GM23338 (cell line): ENCODE measurements at regions not wholly inside any gene's neighbourhood (a gene's known extent, or its start where the extent isn't known, plus 50 kb on each side); places are given as distances from the start of the nearest gene placed in this dataset.

Source experiments
- ATAC-seq: fragments of 200-7000 bp; cut with Tn5 transposase; 3 replicates; pipeline ENCODE4 v1.9.1; 2020
- DNase-seq: peaks from one replicate; pipeline ENCODE4 v3.0.0-alpha.2; 2015; ENCODE audit warnings: low spot score
- H2AFZ ChIP-seq: fragments of 200-600 bp; sonication (generic); 2 replicates; pipeline ENCODE4 v1.8.0; 2016; ENCODE audit warnings: antibody characterized with exemption, mild to moderate bottlenecking, moderate library complexity
- H3F3A ChIP-seq: fragments of 200-600 bp; sonication (generic); replicated peaks from 2 replicates; pipeline ENCODE4 v1.8.0; 2017; ENCODE audit warnings: antibody characterized with exemption, mixed run types, low read depth
- H3K27ac ChIP-seq: fragments of 200-600 bp; sonication (generic); 2 replicates; pipeline ENCODE4 v1.6.1; 2016; ENCODE audit warnings: low read depth
- H3K27me3 ChIP-seq: fragments of 200-600 bp; sonication (generic); 2 replicates; pipeline ENCODE4 v1.8.0; 2016; ENCODE audit warnings: mild to moderate bottlenecking, mixed run types, moderate library complexity; ENCODE audit not compliant: insufficient read depth
- H3K36me3 ChIP-seq: fragments of 200-600 bp; sonication (generic); 2 replicates; pipeline ENCODE4 v1.8.0; 2016; ENCODE audit warnings: mild to moderate bottlenecking; ENCODE audit not compliant: insufficient read depth
- H3K4me1 ChIP-seq: fragments of 200-600 bp; sonication (generic); 2 replicates; pipeline ENCODE4 v1.8.0; 2016; ENCODE audit warnings: mild to moderate bottlenecking, moderate library complexity; ENCODE audit not compliant: insufficient read depth
- H3K4me2 ChIP-seq: fragments of 200-600 bp; sonication (generic); 2 replicates; pipeline ENCODE4 v1.7.1; 2017; ENCODE audit warnings: mixed run types
- H3K4me3 ChIP-seq: fragments of 200-600 bp; sonication (generic); 2 replicates; pipeline ENCODE4 v1.6.1; 2016; ENCODE audit warnings: mixed run types
- H3K79me2 ChIP-seq: fragments of 200-600 bp; sonication (generic); replicated peaks from 2 replicates; pipeline ENCODE4 v1.8.0; 2017; ENCODE audit warnings: mild to moderate bottlenecking; ENCODE audit not compliant: insufficient read depth
- H3K9me2 ChIP-seq: fragments of 200-600 bp; sonication (generic); 2 replicates; pipeline ENCODE4 v1.8.0; 2017; ENCODE audit not compliant: insufficient read depth
- H4K20me1 ChIP-seq: fragments of 200-600 bp; sonication (generic); replicated peaks from 2 replicates; pipeline ENCODE4 v1.8.0; 2017; ENCODE audit warnings: mild to moderate bottlenecking; ENCODE audit not compliant: insufficient read depth
- H3K27ac Mint-ChIP-seq: 2 replicates; pipeline ENCODE4 v1.8.0; 2020; ENCODE audit warnings: inconsistent platforms, mild to moderate bottlenecking, moderate library complexity, mixed read lengths
- H3K27me3 Mint-ChIP-seq: 3 replicates; pipeline ENCODE4 v1.8.0; 2022; ENCODE audit warnings: low read depth, mild to moderate bottlenecking, moderate library complexity, mixed read lengths, inconsistent platforms; ENCODE audit not compliant: insufficient read depth, poor library complexity
- H3K36me3 Mint-ChIP-seq: 3 replicates; pipeline ENCODE4 v1.8.0; 2021; ENCODE audit warnings: low read depth, mild to moderate bottlenecking, inconsistent platforms, moderate library complexity, mixed read lengths
- H3K4me1 Mint-ChIP-seq: 3 replicates; pipeline ENCODE4 v1.8.0; 2020; ENCODE audit warnings: mild to moderate bottlenecking, inconsistent platforms, mixed read lengths
- H3K4me3 Mint-ChIP-seq: 3 replicates; pipeline ENCODE4 v1.8.0; 2021; ENCODE audit warnings: moderate library complexity, mild to moderate bottlenecking, inconsistent platforms, mixed read lengths
- H3K9me3 Mint-ChIP-seq: 3 replicates; pipeline ENCODE4 v1.8.0; 2020; ENCODE audit warnings: moderate library complexity, mild to moderate bottlenecking, inconsistent platforms, mixed read lengths
- CREB1 ChIP-seq: fragments of 250-450 bp; sonication (Bioruptor Pico); IDR thresholded peaks from 2 replicates; pipeline ENCODE4 v1.5.0; 2020; ENCODE audit warnings: low read depth, mild to moderate bottlenecking, moderate library complexity
- EZH2 ChIP-seq: fragments of 200-600 bp; sonication (generic); IDR thresholded peaks from one replicate; pipeline ENCODE4 v1.8.0; 2017; ENCODE audit warnings: antibody characterized with exemption, mild to moderate bottlenecking, low read depth; ENCODE audit not compliant: unreplicated experiment
- EZH2phosphoT487 ChIP-seq: fragments of 200-600 bp; sonication (generic); IDR thresholded peaks from one replicate; pipeline ENCODE4 v1.8.1; 2018; ENCODE audit warnings: antibody characterized with exemption; ENCODE audit not compliant: unreplicated experiment
- JUNB ChIP-seq: IDR thresholded peaks from one replicate; pipeline ENCODE4 v1.6.1; 2016; ENCODE audit warnings: antibody characterized with exemption; ENCODE audit not compliant: unreplicated experiment
- NANOG ChIP-seq: IDR thresholded peaks from 2 replicates; pipeline ENCODE4 v1.6.1; 2016; ENCODE audit warnings: antibody characterized with exemption, borderline replicate concordance
- POLR2AphosphoS5 ChIP-seq: IDR thresholded peaks from 2 replicates; pipeline ENCODE4 v1.6.1; 2016; ENCODE audit warnings: antibody characterized with exemption, low read depth
- STAT1 ChIP-seq: IDR thresholded peaks from one replicate; pipeline ENCODE4 v1.6.1; 2016; ENCODE audit warnings: antibody characterized with exemption; ENCODE audit not compliant: unreplicated experiment
- ZNF114 ChIP-seq: fragments of 250-450 bp; sonication (Bioruptor Pico); IDR thresholded peaks from 2 replicates; pipeline ENCODE4 v1.5.0; 2020; ENCODE audit warnings: mild to moderate bottlenecking, moderate library complexity
- ZNF331 ChIP-seq: fragments of 250-450 bp; sonication (Bioruptor Pico); IDR thresholded peaks from 2 replicates; pipeline ENCODE4 v1.5.0; 2020; ENCODE audit warnings: low read depth, mild to moderate bottlenecking, moderate library complexity
- TF ChIP-seq, protein P1 (sequence below): fragments of 250-450 bp; sonication (Bioruptor Pico); IDR thresholded peaks from 2 replicates; pipeline ENCODE4 v1.5.0; 2020; ENCODE audit warnings: mild to moderate bottlenecking, moderate library complexity
- TF ChIP-seq, protein P2 (sequence below), 2 experiments: fragments of 200-600 bp in 1 of 2; sonication (generic) in 1 of 2; conservative IDR thresholded peaks; 2 replicates each; pipeline versions ENCODE4 v1.5.1 to v1.6.1; 2016 to 2017; ENCODE audit warnings: antibody characterized with exemption in 2 of 2, low read depth in 2 of 2, mild to moderate bottlenecking in 2 of 2, moderate library complexity in 1 of 2
- TF ChIP-seq, protein P3 (sequence below): IDR thresholded peaks from one replicate; pipeline ENCODE4 v1.6.1; 2018; ENCODE audit warnings: antibody characterized with exemption; ENCODE audit not compliant: unreplicated experiment
- TF ChIP-seq, protein P4 (sequence below): IDR thresholded peaks from 2 replicates; pipeline ENCODE4 v1.6.1; 2016; ENCODE audit warnings: antibody characterized with exemption

DNA sequence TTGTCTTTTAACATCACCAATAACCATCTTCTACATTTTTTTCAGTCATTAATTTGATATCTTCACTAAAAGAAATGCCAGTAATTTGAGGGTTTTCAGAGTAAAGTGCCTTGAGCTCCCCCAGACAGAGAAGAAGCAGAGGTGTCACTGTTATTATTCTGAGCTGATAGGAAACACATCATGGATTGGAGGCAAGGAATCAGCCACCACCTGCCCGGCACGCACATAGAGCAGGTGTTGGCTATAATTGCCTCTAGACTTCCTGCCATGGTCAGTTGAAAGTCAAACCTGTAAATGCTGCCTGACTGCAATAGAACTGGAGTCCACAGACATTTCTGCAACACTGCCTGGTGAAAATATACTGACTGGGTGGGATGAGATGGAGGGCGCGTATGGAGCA lies 776.6 kb downstream of the UQCRFS1 start:
- no peak overlapping the region for H3K4me3 ChIP-seq
- no peaks in the 10 kb centered on the region for H3F3A ChIP-seq
- Mint-ChIP-seq H3K27ac (no peak overlapping the region), H3K4me3 (no peak overlapping the region), H3K36me3 (peaks cover 60% of the 10 kb centered on the region), H3K27me3 (peaks cover 18% of the 10 kb centered on the region), H3K4me1 (peaks cover 10% of the 10 kb centered on the region; the same call in 2 of the 3 replicates), H3K9me3 (peaks cover 59% of the 10 kb centered on the region)
- H2AFZ ChIP-seq, result no peak overlapping the region
- DNase-seq, result no peak
- no peak overlapping the region for H3K27ac ChIP-seq
- H3K36me3 ChIP-seq, result no peaks in the 10 kb centered on the region; the same call in 1 of the 2 replicates
- no peak overlapping the region for H3K4me2 ChIP-seq
- no peaks in the 10 kb centered on the region for H4K20me1 ChIP-seq
- no peaks in the 10 kb centered on the region for H3K27me3 ChIP-seq
- ATAC-seq, result no peak
- peaks cover 11% of the 10 kb centered on the region; the same call in 1 of the 2 replicates for H3K9me2 ChIP-seq
- no peaks in the 10 kb centered on the region for H3K79me2 ChIP-seq
- TF ChIP-seq JUNB (no peak), POLR2AphosphoS5 (no peak), ZNF114 (CRISPR knock-in tag) (no peak), EZH2phosphoT487 (no peak), STAT1 (no peak), ZNF331 (CRISPR knock-in tag) (no peak), CREB1 (CRISPR knock-in tag) (no peak), EZH2 (no peak), NANOG (no peak)
- TF ChIP-seq, protein P1, sequence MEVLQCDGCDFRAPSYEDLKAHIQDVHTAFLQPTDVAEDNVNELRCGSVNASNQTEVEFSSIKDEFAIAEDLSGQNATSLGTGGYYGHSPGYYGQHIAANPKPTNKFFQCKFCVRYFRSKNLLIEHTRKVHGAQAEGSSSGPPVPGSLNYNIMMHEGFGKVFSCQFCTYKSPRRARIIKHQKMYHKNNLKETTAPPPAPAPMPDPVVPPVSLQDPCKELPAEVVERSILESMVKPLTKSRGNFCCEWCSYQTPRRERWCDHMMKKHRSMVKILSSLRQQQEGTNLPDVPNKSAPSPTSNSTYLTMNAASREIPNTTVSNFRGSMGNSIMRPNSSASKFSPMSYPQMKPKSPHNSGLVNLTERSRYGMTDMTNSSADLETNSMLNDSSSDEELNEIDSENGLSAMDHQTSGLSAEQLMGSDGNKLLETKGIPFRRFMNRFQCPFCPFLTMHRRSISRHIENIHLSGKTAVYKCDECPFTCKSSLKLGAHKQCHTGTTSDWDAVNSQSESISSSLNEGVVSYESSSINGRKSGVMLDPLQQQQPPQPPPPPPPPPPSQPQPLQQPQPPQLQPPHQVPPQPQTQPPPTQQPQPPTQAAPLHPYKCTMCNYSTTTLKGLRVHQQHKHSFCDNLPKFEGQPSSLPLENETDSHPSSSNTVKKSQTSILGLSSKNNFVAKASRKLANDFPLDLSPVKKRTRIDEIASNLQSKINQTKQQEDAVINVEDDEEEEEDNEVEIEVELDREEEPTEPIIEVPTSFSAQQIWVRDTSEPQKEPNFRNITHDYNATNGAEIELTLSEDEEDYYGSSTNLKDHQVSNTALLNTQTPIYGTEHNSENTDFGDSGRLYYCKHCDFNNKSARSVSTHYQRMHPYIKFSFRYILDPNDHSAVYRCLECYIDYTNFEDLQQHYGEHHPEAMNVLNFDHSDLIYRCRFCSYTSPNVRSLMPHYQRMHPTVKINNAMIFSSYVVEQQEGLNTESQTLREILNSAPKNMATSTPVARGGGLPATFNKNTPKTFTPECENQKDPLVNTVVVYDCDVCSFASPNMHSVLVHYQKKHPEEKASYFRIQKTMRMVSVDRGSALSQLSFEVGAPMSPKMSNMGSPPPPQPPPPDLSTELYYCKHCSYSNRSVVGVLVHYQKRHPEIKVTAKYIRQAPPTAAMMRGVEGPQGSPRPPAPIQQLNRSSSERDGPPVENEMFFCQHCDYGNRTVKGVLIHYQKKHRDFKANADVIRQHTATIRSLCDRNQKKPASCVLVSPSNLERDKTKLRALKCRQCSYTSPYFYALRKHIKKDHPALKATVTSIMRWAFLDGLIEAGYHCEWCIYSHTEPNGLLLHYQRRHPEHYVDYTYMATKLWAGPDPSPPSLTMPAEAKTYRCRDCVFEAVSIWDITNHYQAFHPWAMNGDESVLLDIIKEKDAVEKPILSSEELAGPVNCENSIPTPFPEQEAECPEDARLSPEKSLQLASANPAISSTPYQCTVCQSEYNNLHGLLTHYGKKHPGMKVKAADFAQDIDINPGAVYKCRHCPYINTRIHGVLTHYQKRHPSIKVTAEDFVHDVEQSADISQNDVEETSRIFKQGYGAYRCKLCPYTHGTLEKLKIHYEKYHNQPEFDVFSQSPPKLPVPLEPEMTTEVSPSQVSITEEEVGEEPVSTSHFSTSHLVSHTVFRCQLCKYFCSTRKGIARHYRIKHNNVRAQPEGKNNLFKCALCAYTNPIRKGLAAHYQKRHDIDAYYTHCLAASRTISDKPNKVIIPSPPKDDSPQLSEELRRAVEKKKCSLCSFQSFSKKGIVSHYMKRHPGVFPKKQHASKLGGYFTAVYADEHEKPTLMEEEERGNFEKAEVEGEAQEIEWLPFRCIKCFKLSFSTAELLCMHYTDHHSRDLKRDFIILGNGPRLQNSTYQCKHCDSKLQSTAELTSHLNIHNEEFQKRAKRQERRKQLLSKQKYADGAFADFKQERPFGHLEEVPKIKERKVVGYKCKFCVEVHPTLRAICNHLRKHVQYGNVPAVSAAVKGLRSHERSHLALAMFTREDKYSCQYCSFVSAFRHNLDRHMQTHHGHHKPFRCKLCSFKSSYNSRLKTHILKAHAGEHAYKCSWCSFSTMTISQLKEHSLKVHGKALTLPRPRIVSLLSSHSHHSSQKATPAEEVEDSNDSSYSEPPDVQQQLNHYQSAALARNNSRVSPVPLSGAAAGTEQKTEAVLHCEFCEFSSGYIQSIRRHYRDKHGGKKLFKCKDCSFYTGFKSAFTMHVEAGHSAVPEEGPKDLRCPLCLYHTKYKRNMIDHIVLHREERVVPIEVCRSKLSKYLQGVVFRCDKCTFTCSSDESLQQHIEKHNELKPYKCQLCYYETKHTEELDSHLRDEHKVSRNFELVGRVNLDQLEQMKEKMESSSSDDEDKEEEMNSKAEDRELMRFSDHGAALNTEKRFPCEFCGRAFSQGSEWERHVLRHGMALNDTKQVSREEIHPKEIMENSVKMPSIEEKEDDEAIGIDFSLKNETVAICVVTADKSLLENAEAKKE (CRISPR knock-in tag), result no peak
- TF ChIP-seq, protein P2, sequence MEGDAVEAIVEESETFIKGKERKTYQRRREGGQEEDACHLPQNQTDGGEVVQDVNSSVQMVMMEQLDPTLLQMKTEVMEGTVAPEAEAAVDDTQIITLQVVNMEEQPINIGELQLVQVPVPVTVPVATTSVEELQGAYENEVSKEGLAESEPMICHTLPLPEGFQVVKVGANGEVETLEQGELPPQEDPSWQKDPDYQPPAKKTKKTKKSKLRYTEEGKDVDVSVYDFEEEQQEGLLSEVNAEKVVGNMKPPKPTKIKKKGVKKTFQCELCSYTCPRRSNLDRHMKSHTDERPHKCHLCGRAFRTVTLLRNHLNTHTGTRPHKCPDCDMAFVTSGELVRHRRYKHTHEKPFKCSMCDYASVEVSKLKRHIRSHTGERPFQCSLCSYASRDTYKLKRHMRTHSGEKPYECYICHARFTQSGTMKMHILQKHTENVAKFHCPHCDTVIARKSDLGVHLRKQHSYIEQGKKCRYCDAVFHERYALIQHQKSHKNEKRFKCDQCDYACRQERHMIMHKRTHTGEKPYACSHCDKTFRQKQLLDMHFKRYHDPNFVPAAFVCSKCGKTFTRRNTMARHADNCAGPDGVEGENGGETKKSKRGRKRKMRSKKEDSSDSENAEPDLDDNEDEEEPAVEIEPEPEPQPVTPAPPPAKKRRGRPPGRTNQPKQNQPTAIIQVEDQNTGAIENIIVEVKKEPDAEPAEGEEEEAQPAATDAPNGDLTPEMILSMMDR (conservative IDR thresholded peaks at IDR 0.05; ENCODE audit: low read depth in 2 of 2), result no peak
- TF ChIP-seq, protein P3, sequence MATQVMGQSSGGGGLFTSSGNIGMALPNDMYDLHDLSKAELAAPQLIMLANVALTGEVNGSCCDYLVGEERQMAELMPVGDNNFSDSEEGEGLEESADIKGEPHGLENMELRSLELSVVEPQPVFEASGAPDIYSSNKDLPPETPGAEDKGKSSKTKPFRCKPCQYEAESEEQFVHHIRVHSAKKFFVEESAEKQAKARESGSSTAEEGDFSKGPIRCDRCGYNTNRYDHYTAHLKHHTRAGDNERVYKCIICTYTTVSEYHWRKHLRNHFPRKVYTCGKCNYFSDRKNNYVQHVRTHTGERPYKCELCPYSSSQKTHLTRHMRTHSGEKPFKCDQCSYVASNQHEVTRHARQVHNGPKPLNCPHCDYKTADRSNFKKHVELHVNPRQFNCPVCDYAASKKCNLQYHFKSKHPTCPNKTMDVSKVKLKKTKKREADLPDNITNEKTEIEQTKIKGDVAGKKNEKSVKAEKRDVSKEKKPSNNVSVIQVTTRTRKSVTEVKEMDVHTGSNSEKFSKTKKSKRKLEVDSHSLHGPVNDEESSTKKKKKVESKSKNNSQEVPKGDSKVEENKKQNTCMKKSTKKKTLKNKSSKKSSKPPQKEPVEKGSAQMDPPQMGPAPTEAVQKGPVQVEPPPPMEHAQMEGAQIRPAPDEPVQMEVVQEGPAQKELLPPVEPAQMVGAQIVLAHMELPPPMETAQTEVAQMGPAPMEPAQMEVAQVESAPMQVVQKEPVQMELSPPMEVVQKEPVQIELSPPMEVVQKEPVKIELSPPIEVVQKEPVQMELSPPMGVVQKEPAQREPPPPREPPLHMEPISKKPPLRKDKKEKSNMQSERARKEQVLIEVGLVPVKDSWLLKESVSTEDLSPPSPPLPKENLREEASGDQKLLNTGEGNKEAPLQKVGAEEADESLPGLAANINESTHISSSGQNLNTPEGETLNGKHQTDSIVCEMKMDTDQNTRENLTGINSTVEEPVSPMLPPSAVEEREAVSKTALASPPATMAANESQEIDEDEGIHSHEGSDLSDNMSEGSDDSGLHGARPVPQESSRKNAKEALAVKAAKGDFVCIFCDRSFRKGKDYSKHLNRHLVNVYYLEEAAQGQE, result no peak
- TF ChIP-seq, protein P4, sequence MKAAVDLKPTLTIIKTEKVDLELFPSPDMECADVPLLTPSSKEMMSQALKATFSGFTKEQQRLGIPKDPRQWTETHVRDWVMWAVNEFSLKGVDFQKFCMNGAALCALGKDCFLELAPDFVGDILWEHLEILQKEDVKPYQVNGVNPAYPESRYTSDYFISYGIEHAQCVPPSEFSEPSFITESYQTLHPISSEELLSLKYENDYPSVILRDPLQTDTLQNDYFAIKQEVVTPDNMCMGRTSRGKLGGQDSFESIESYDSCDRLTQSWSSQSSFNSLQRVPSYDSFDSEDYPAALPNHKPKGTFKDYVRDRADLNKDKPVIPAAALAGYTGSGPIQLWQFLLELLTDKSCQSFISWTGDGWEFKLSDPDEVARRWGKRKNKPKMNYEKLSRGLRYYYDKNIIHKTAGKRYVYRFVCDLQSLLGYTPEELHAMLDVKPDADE, result no peak
- 0 out of 2 replicates have a peak, but pooled peaks cover 3% of the 10 kb centered on the region for H3K4me1 ChIP-seq
